ENCODE measurements at regions not wholly inside any gene's neighbourhood (a gene's known extent, or its start where the extent isn't known, plus 50 kb on each side); places are given as distances from the start of the nearest gene placed in this dataset.

- no peak for DNase-seq (ENCODE audit: low spot score)
These were observed 51.2 kb upstream of the ADRA1B start for GRCh38 chr5:159864885-159865691.

- no peak for DNase-seq (ENCODE audit: low spot score)
These were observed 50.2 kb upstream of the ADRA1B start for GRCh38 chr5:159866093-159866492.

All from AG08396 (cell line).